ENCODE measurements at regions not wholly inside any gene's neighbourhood (a gene's known extent, or its start where the extent isn't known, plus 50 kb on each side); places are given as distances from the start of the nearest gene placed in this dataset.
A peak's percentile ranks its signal among the peaks of the same experiment; 100 is the strongest.

- Histone ChIP-seq H3K9ac (ENCODE audit: insufficient read depth in 1 of 2, low read length in 2 of 2) (no peak overlapping the region), H3K4me1 (ENCODE audit: control insufficient read depth in 5 of 5, insufficient read depth in 5 of 5, low read length in 5 of 5) (peaks cover 0 to 4% (median 0%) of the 10 kb centered on the region in 5 donors), H3K36me3 (ENCODE audit: control insufficient read depth in 4 of 4, insufficient read depth in 4 of 4, low read length in 4 of 4) (no peaks in the 10 kb centered on the region), H3K27me3 (ENCODE audit: control insufficient read depth in 3 of 3, insufficient read depth in 3 of 3, low read length in 2 of 3) (no peaks in the 10 kb centered on the region), H3K4me3 (no peak overlapping the region), H3K9me3 (ENCODE audit: control insufficient read depth in 4 of 4, insufficient read depth in 3 of 4, low read length in 3 of 4) (peaks cover 0 to 4% (median 0%) of the 10 kb centered on the region in 4 donors), H3K27ac (ENCODE audit: low read depth in 1 of 2, low read length in 1 of 2) (no peak overlapping the region)
- no peak for DNase-seq
- ATAC-seq (ENCODE audit: insufficient read depth, low FRiP score) = no peak
- TF ChIP-seq CTCF (IDR thresholded peaks at IDR 0.05; ENCODE audit: control extremely low read depth, extremely low read depth) = no peak
These were observed 321.1 kb downstream of the SATB2 start for GRCh38 chr2:199136681-199137080.

GRCh38 chr2:199136242-199136641, 321.5 kb downstream of the SATB2 start:
- Histone ChIP-seq H3K27me3 (ENCODE audit: control insufficient read depth in 3 of 3, insufficient read depth in 3 of 3, low read length in 2 of 3) (no peaks in the 10 kb centered on the region), H3K27ac (ENCODE audit: low read depth in 1 of 2, low read length in 1 of 2) (no peak overlapping the region), H3K9me3 (ENCODE audit: control insufficient read depth in 4 of 4, insufficient read depth in 3 of 4, low read length in 3 of 4) (peaks cover 0 to under 1% (median 0%) of the 10 kb centered on the region in 4 donors), H3K4me3 (no peak overlapping the region), H3K4me1 (ENCODE audit: control insufficient read depth in 5 of 5, insufficient read depth in 5 of 5, low read length in 5 of 5) (peaks cover 0 to 9% (median 1%) of the 10 kb centered on the region in 5 donors), H3K9ac (ENCODE audit: insufficient read depth in 1 of 2, low read length in 2 of 2) (no peak overlapping the region), H3K36me3 (ENCODE audit: control insufficient read depth in 4 of 4, insufficient read depth in 4 of 4, low read length in 4 of 4) (no peaks in the 10 kb centered on the region)
- no peak for TF ChIP-seq CTCF (IDR thresholded peaks at IDR 0.05; ENCODE audit: control extremely low read depth, extremely low read depth)
- 92 to 94% methylated on average over 4 of the region's 4 CpGs for WGBS, 2 donors
- DNase-seq = no peak
- ATAC-seq (ENCODE audit: insufficient read depth, low FRiP score) = no peak

- no peaks in the 10 kb centered on the region for H3K27me3 ChIP-seq (ENCODE audit: control insufficient read depth in 3 of 3, insufficient read depth in 3 of 3, low read length in 2 of 3)
- H3K4me1 ChIP-seq (ENCODE audit: control insufficient read depth in 5 of 5, insufficient read depth in 5 of 5, low read length in 5 of 5) = peaks cover 0 to 32% (median 2%) of the 10 kb centered on the region in 5 donors
- H3K9ac ChIP-seq (ENCODE audit: insufficient read depth in 1 of 2, low read length in 2 of 2) = no peak overlapping the region
- H3K4me3 ChIP-seq = no peak overlapping the region
- ATAC-seq (ENCODE audit: insufficient read depth, low FRiP score) (no peak), DNase-seq (no peak)
- no peak for TF ChIP-seq CTCF (IDR thresholded peaks at IDR 0.05; ENCODE audit: control extremely low read depth, extremely low read depth)
- 49 to 52% methylated on average over 3 of the region's 3 CpGs for WGBS, 2 donors
- H3K36me3 ChIP-seq (ENCODE audit: control insufficient read depth in 4 of 4, insufficient read depth in 4 of 4, low read length in 4 of 4) = no peaks in the 10 kb centered on the region
- no peak overlapping the region for H3K27ac ChIP-seq (ENCODE audit: low read depth in 1 of 2, low read length in 1 of 2)
- peaks cover 0 to 3% (median 0%) of the 10 kb centered on the region in 4 donors for H3K9me3 ChIP-seq (ENCODE audit: control insufficient read depth in 4 of 4, insufficient read depth in 3 of 4, low read length in 3 of 4)
These were observed 325.9 kb downstream of the SATB2 start for GRCh38 chr2:199131876-199132275.

GRCh38 chr2:199131136-199131655, 326.5 kb downstream of the SATB2 start:
- TF ChIP-seq CTCF (IDR thresholded peaks at IDR 0.05; ENCODE audit: control extremely low read depth, extremely low read depth) = no peak
- 58 to 61% methylated on average over 5 of the region's 5 CpGs for WGBS, 2 donors
- H3K4me3 ChIP-seq = no peak overlapping the region
- no peaks in the 10 kb centered on the region for H3K27me3 ChIP-seq (ENCODE audit: control insufficient read depth in 3 of 3, insufficient read depth in 3 of 3, low read length in 2 of 3)
- H3K36me3 ChIP-seq (ENCODE audit: control insufficient read depth in 4 of 4, insufficient read depth in 4 of 4, low read length in 4 of 4) = no peaks in the 10 kb centered on the region
- no peak overlapping the region for H3K9ac ChIP-seq (ENCODE audit: insufficient read depth in 1 of 2, low read length in 2 of 2)
- ATAC-seq (ENCODE audit: insufficient read depth, low FRiP score) = no peak
- H3K27ac ChIP-seq (ENCODE audit: low read depth in 1 of 2, low read length in 1 of 2) = no peak overlapping the region
- peaks cover 0 to 3% (median 0%) of the 10 kb centered on the region in 4 donors for H3K9me3 ChIP-seq (ENCODE audit: control insufficient read depth in 4 of 4, insufficient read depth in 3 of 4, low read length in 3 of 4)
- peak; percentile 20 to 69 (median 67) for DNase-seq
- peaks cover 0 to 32% (median 2%) of the 10 kb centered on the region in 5 donors for H3K4me1 ChIP-seq (ENCODE audit: control insufficient read depth in 5 of 5, insufficient read depth in 5 of 5, low read length in 5 of 5)
